ENCODE measurements at regions not wholly inside any gene's neighbourhood (a gene's known extent, or its start where the extent isn't known, plus 50 kb on each side); places are given as distances from the start of the nearest gene placed in this dataset.
"Not testable (repeated sequence)": the region's sequence is repeated elsewhere in the genome, so short reads cannot be mapped to it uniquely, and the experiment has no call there.

DNA sequence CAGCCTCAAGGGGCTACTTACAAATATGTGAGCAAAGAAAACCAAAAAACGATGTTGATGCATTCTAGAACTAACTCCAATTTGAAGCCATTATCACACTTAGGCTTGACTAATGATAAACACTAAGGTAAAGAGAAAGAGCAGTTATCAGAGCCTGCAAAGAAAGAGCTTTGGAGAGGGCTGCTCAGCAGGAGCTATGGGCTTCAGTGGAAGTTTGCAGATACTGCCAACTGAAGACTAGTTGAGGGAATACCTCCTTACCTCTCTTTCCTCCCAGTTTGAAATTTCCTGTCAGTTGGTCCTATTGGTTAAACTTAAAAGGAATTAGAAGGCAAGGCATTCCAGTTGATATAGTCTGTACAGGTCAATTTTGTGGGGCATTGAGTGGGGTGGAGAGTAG is 498.1 kb upstream of the POT1 start:
- no peak for DNase-seq (ENCODE audit: extremely low spot score, unreplicated experiment)
- no peak overlapping the region for H3K4me3 Mint-ChIP-seq
- H3K9me3 Mint-ChIP-seq: no peaks in the 10 kb centered on the region
- no peak overlapping the region for H3K27ac Mint-ChIP-seq
- TF ChIP-seq, protein P1, sequence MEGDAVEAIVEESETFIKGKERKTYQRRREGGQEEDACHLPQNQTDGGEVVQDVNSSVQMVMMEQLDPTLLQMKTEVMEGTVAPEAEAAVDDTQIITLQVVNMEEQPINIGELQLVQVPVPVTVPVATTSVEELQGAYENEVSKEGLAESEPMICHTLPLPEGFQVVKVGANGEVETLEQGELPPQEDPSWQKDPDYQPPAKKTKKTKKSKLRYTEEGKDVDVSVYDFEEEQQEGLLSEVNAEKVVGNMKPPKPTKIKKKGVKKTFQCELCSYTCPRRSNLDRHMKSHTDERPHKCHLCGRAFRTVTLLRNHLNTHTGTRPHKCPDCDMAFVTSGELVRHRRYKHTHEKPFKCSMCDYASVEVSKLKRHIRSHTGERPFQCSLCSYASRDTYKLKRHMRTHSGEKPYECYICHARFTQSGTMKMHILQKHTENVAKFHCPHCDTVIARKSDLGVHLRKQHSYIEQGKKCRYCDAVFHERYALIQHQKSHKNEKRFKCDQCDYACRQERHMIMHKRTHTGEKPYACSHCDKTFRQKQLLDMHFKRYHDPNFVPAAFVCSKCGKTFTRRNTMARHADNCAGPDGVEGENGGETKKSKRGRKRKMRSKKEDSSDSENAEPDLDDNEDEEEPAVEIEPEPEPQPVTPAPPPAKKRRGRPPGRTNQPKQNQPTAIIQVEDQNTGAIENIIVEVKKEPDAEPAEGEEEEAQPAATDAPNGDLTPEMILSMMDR (conservative IDR thresholded peaks at IDR 0.05): no peak
- no peaks in the 10 kb centered on the region for H3K36me3 Mint-ChIP-seq
- no peaks in the 10 kb centered on the region for H3K27me3 Mint-ChIP-seq
- no peaks in the 10 kb centered on the region for H3K4me1 Mint-ChIP-seq (ENCODE audit: unreplicated experiment)

DNA sequence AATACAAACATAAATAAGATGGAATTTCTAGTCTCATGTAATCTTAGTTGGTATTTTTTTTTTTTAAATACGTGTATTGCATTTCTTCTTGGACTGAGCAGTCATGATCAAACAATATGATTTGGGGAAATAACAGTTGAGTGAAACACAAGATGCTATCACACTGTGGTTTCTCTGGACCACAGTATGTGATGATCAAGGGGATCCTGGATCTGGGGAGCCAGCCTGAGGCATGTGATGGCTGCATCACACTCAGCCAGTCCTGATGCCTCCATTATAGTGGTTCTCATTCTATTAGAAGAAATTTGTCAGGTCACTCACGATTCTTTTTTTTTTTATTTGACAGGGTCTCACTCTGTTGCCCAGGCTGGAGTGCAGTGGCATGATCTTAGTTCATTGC is 495.9 kb upstream of the POT1 start:
- TF ChIP-seq, protein P1 (conservative IDR thresholded peaks at IDR 0.05): no peak
- Mint-ChIP-seq H3K27ac (no peak overlapping the region), H3K4me1 (ENCODE audit: unreplicated experiment) (no peaks in the 10 kb centered on the region), H3K36me3 (no peaks in the 10 kb centered on the region), H3K27me3 (no peaks in the 10 kb centered on the region), H3K4me3 (no peak overlapping the region), H3K9me3 (no peaks in the 10 kb centered on the region)
- no peak for DNase-seq (ENCODE audit: extremely low spot score, unreplicated experiment)

DNA sequence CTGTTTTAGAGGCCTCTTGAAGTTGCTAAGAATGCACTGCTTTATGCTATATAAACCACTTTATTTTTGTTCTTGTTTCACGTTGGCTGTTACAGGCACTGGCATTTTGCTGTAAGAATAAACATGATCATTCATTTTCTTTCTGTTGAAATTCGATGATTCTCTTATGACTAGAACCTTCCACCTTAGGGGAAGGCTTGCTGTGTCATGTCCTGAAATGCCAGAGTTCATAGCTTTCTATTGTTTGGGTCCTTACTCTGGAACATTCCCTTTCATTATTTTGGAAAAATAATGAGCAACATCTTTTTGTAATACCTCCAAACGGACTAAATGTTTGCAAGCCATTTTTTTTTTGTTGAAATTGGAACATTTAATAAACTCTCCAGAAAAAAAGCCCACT is 495.1 kb upstream of the POT1 start:
- TF ChIP-seq, protein P1 (conservative IDR thresholded peaks at IDR 0.05): no peak

DNA sequence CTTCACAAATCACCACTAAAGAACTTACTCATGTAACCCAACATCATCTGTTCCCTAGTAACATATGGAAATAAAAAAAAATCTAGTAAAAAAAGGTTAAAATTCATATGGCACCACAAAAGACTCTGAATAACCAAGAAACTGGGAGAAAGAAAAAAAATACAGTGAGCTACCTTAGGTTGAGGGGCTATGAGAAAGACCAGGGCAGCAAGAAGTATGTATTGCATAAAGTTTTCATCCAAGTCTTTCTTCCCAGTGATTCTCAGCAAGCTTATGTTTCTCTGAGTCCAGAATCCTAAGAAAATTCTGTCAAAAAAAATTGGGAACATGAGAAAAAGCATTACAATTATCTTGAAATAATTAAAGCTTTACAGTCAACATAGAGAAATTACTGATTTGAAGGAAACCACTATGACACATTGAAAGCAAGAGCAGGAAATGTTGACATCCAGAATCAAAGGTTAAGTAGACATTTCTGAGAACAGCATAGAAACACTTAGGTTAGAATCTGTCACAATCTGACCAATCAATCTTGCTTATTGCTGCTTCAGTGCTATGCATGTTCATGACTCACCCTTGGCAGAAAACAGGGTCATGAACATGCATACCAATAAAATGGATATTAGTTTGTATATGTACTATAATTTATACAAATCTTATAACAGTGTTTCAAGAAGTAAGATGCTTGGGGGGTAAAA is 494.0 kb upstream of the POT1 start:
- Mint-ChIP-seq H3K27me3 (peaks cover 2% of the 10 kb centered on the region), H3K27ac (no peak overlapping the region), H3K9me3 (no peaks in the 10 kb centered on the region), H3K4me3 (no peak overlapping the region), H3K4me1 (ENCODE audit: unreplicated experiment) (no peaks in the 10 kb centered on the region), H3K36me3 (no peaks in the 10 kb centered on the region)
- DNase-seq (ENCODE audit: extremely low spot score, unreplicated experiment): no peak
- TF ChIP-seq, protein P1 (conservative IDR thresholded peaks at IDR 0.05): no peak

More for the DNA sequence above, 495.1 kb upstream of the POT1 start:
- DNase-seq (ENCODE audit: extremely low spot score, unreplicated experiment): no peak
- no peak overlapping the region for H3K27ac Mint-ChIP-seq
- no peaks in the 10 kb centered on the region for H3K36me3 Mint-ChIP-seq
- H3K27me3 Mint-ChIP-seq: no peaks in the 10 kb centered on the region
- H3K4me3 Mint-ChIP-seq: no peak overlapping the region
- no peaks in the 10 kb centered on the region for H3K9me3 Mint-ChIP-seq
- H3K4me1 Mint-ChIP-seq (ENCODE audit: unreplicated experiment): no peaks in the 10 kb centered on the region

DNA sequence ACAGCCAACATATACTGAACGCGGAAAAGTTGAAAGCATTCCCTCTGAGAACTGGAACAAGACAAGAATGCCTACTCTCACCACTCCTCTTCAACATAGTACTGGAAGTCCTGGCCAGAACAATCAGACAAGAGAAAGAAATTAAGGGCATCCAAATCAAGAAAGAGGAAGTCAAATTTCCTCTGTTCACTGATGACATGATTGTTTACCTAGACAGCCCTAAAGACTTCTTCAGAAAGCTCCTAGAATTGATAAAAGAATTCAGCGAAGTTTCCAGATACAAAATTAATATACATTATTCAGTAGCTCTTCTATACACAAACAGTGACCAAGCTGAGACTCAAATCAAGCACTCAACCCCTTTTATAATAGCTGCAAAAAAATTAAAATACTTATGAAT is 491.8 kb upstream of the POT1 start:
- H3K4me1 Mint-ChIP-seq (ENCODE audit: unreplicated experiment); DNase-seq (ENCODE audit: extremely low spot score, unreplicated experiment); H3K27ac Mint-ChIP-seq; H3K9me3 Mint-ChIP-seq; H3K4me3 Mint-ChIP-seq; H3K36me3 Mint-ChIP-seq; H3K27me3 Mint-ChIP-seq: not testable (repeated sequence)

DNA sequence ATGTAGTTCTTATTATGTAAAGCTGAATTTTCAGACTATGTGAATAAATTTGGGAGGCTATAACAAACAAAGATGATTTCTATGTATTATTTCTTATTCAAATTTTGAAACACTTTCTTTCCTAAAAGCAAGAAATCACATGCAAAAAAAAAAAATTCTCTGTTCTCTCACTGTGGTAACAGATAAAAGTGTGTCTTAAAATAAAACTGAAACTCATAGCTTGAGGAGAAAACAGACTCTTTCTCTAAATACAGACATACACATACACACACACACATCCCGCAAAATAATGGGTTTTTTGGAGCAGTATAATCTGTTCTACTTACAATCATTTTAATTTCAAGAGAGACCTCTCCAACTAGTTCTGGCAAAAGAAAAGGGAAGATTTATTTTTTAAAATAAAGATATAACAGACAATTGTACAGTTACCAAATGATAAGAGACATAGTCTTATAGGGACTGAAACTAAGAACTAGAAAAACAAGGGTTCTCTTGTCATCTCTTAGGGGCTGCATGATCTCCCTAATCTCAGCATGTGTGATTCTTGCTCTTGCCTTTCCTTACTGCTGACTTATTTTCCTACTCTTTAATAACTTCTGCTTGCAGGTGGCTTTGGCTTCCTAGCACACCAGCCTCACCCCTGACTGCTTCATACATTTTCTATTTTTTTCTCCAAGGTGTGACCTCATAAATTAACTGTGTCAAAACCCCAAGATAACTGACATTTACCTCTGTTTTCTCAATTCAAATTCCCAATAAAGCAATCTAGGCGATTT is 483.5 kb upstream of the POT1 start:
- Mint-ChIP-seq H3K4me1 (ENCODE audit: unreplicated experiment) (no peaks in the 10 kb centered on the region), H3K4me3 (no peak overlapping the region), H3K27me3 (no peaks in the 10 kb centered on the region), H3K27ac (no peak overlapping the region), H3K36me3 (no peaks in the 10 kb centered on the region), H3K9me3 (no peaks in the 10 kb centered on the region)
- TF ChIP-seq, protein P1 (conservative IDR thresholded peaks at IDR 0.05): no peak
- DNase-seq (ENCODE audit: extremely low spot score, unreplicated experiment): no peak

Measured in type B pancreatic cell (in vitro differentiated cells).